Stomach (tissue), 8 donors: ENCODE measurements at regions not wholly inside any gene's neighbourhood (a gene's known extent, or its start where the extent isn't known, plus 50 kb on each side); places are given as distances from the start of the nearest gene placed in this dataset.

Experiments used
- DNase-seq, 2 donors: peaks; one replicate each; pipeline versions ENCODE4 v3.0.0 to v3.0.0-alpha.2; 2013 to 2019
- H3K27ac ChIP-seq, 5 donors: fragments of 200-600 bp in 4 of 5; sonication (generic) in 4 of 5; one replicate each; pipeline ENCODE4 v1.5.1; 2013 to 2019; ENCODE audit warnings: mild to moderate bottlenecking in 1 of 5, moderate library complexity in 1 of 5
- H3K27me3 ChIP-seq, 3 donors: fragments of 200-600 bp; sonication (generic); one replicate each; pipeline ENCODE4 v1.5.1; 2017 to 2019; ENCODE audit warnings: mixed run types in 1 of 3
- H3K36me3 ChIP-seq, 4 donors: fragments of 200-600 bp; sonication (generic); 1 replicate in 3 of 4; 2 replicates in 1 of 4; pipeline ENCODE4 v1.5.1; 2016 to 2019
- H3K4me1 ChIP-seq, 4 donors: fragments of 200-600 bp; sonication (generic); one replicate each; pipeline ENCODE4 v1.5.1; 2016 to 2019
- H3K4me3 ChIP-seq, 4 donors: fragments of 200-600 bp; sonication (generic) in 3 of 4; one replicate each; pipeline ENCODE4 v1.5.1; 2016 to 2019; ENCODE audit warnings: mild to moderate bottlenecking in 1 of 4
- H3K9me3 ChIP-seq, 4 donors: fragments of 200-600 bp; sonication (generic); one replicate each; pipeline ENCODE4 v1.5.1; 2016 to 2019
- CTCF ChIP-seq, 7 experiments: fragments of 450-650 bp in 4 of 7; fragments of 200-600 bp in 3 of 7; sonication (generic) in 3 of 7; IDR thresholded peaks; one replicate each; pipeline ENCODE4 v1.5.1; 2016 to 2019; ENCODE audit warnings: antibody characterized with exemption in 7 of 7, control low read depth in 2 of 7, mild to moderate bottlenecking in 1 of 7
- EP300 ChIP-seq: sonication (generic); formaldehyde crosslinking; IDR thresholded peaks from one replicate; pipeline ENCODE4 v1.6.1; 2017; ENCODE audit warnings: antibody characterized with exemption
- POLR2A ChIP-seq, 4 donors: fragments of 450-650 bp; IDR thresholded peaks; one replicate each; pipeline ENCODE4 v1.6.1; 2016; ENCODE audit warnings: antibody characterized with exemption in 4 of 4, control low read depth in 2 of 4, mild to moderate bottlenecking in 1 of 4, moderate library complexity in 1 of 4
- POLR2AphosphoS5 ChIP-seq, 3 donors: sonication (generic); formaldehyde crosslinking; IDR thresholded peaks; one replicate each; pipeline ENCODE4 v1.6.1; 2016; ENCODE audit warnings: antibody characterized with exemption in 3 of 3
- WGBS, 5 donors: extraction: QIAGEN DNeasy Blood & Tissue Kit in 3 of 5; methylation state at CpG; one replicate each; pipeline versions ENCODE4 v1.1.5 to v1.1.7; 2013 to 2018; 5-methylcytosine and 5-hydroxymethylcytosine counted together
- intact Hi-C: fragments of 100-400 bp; cut with DNase I; formaldehyde crosslinking; loops from one replicate; pipeline ENCODE4 v1.15.1; 2023; ENCODE audit warnings: low total_unique reads
- donor health status: healthy with polysubstance abuse.
- donor health status: Bipolar disorder and iron deficiency.
- donor health status: healthy.

DNA sequence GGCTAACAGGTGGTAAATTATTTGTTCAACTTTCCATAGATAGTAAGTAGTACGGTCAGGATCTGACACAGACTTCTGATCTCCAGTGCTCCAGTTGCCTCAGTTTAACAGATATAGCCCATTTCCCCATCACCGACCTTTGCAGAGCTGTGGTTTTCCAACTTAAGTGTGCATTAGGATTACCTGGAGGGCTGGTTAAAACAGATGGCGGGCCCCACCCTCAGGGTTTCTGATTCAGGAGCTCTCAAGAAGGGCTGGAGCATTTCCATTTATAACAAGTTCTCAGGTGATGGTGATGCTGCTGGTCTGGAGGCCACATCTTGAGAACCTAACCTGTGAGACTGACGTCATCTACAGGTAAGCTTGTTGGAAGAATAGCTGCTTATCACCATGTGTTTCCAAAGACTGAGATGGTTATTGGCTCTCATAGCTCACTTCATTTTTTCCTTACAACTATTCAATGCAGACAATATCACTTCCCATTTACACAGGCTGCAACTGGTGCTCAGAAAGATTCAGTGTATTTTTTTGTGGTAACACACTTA is 360.1 kb upstream of the CHD6 start:
- intact Hi-C loops: no loop called here
- H3K9me3 ChIP-seq: no peaks in the 10 kb centered on the region
- H3K4me1 ChIP-seq: no peaks in the 10 kb centered on the region
- H3K36me3 ChIP-seq: no peaks in the 10 kb centered on the region
- H3K4me3 ChIP-seq: no peak overlapping the region
- H3K27ac ChIP-seq: no peak overlapping the region
- DNase-seq: no peak
- TF ChIP-seq POLR2AphosphoS5 (IDR thresholded peaks at IDR 0.05) (no peak), EP300 (no peak), CTCF (IDR thresholded peaks at IDR 0.05) (no peak), POLR2A (IDR thresholded peaks at IDR 0.05) (no peak)
- H3K27me3 ChIP-seq: no peaks in the 10 kb centered on the region
- 80 to 89% (median 81%) methylated on average over 4 of the region's 4 CpGs for WGBS, 5 donors

DNA sequence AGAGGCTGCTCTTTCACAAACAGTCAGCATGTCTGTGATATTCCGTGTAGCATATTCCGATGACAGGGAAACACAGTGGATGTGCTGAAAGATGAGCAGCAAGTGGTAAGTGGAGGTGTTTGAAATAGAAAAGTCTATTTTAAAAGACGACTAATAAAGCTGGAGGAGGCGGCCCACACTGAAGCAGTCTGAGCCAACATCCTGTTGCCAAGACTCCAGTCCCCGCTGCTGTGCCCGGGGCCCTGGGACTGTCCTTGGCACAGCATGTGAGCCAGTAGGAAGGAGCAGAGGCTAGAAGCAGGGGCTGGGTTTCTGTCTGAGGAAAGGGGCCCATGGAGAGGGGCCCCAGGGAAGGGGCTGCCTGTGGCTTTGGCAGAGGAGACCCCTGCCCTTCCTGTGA is 351.5 kb upstream of the CHD6 start:
- no peak for DNase-seq
- TF ChIP-seq POLR2AphosphoS5 (IDR thresholded peaks at IDR 0.05) (no peak), CTCF (IDR thresholded peaks at IDR 0.05) (no peak), POLR2A (IDR thresholded peaks at IDR 0.05) (no peak), EP300 (no peak)
- 50 to 64% (median 56%) methylated on average over 6 of the region's 6 CpGs for WGBS, 5 donors
- H3K4me1 ChIP-seq: no peaks in the 10 kb centered on the region
- no peaks in the 10 kb centered on the region for H3K36me3 ChIP-seq
- intact Hi-C loops: no loop called here
- H3K4me3 ChIP-seq: no peak overlapping the region
- no peak overlapping the region for H3K27ac ChIP-seq
- H3K9me3 ChIP-seq: no peaks in the 10 kb centered on the region
- peaks cover 0 to 23% (median 5%) of the 10 kb centered on the region in 3 donors for H3K27me3 ChIP-seq

DNA sequence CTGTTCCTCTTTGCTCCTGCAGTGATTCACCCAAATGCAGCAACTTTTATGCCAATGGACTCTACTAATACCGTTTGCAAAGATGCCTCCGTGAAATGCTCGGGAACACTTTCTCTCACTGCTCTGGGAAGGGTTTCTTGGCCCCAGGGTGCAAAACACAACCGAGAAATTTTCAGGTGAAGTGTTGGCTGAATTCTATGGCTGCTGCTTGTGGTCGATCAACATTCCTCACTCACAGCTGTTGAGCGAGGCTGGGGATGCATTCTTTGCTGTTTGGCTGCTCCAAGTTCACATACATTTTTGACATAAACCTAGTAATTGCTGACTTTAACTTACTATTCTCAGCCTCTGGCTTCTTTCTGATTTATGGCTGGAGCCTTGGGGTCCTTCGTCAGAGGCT is 342.0 kb upstream of the CHD6 start:
- Histone ChIP-seq H3K4me1 (no peaks in the 10 kb centered on the region), H3K27ac (no peak overlapping the region), H3K36me3 (no peaks in the 10 kb centered on the region), H3K9me3 (no peaks in the 10 kb centered on the region), H3K27me3 (peaks cover 0 to 12% (median 0%) of the 10 kb centered on the region in 3 donors), H3K4me3 (no peak overlapping the region)
- WGBS, 5 donors: 58 to 74% (median 70%) methylated on average over 7 of the region's 7 CpGs
- TF ChIP-seq CTCF (IDR thresholded peaks at IDR 0.05): no peak
- TF ChIP-seq POLR2A (IDR thresholded peaks at IDR 0.05): no peak
- DNase-seq: no peak
- intact Hi-C loops: no loop called here

- no peak for TF ChIP-seq POLR2AphosphoS5 (IDR thresholded peaks at IDR 0.05)
- TF ChIP-seq POLR2A (IDR thresholded peaks at IDR 0.05): no peak
- no peak for TF ChIP-seq EP300
- TF ChIP-seq CTCF (IDR thresholded peaks at IDR 0.05): no peak
- 79 to 93% (median 82%) methylated on average over 1 of the region's 1 CpG for WGBS, 5 donors
- no peak for DNase-seq
- Histone ChIP-seq H3K27ac (no peak overlapping the region), H3K4me1 (no peaks in the 10 kb centered on the region), H3K27me3 (peaks cover 0 to 17% (median 0%) of the 10 kb centered on the region in 3 donors), H3K9me3 (no peaks in the 10 kb centered on the region), H3K4me3 (no peak overlapping the region), H3K36me3 (no peaks in the 10 kb centered on the region)
- intact Hi-C loops: no loop called here
Measured at GRCh38 chr20:41958391-41958790, 340.2 kb upstream of the CHD6 start.
